HG02885 (cell line): ENCODE measurements at regions not wholly inside any gene's neighbourhood (a gene's known extent, or its start where the extent isn't known, plus 50 kb on each side); places are given as distances from the start of the nearest gene placed in this dataset.

Experiments used
- ATAC-seq: cut with Tn5 transposase; IDR thresholded peaks from one replicate; pipeline ENCODE4 v1.9.1; 2021; ENCODE audit warnings: mild to moderate bottlenecking; ENCODE audit not compliant: unreplicated experiment, poor library complexity

DNA sequence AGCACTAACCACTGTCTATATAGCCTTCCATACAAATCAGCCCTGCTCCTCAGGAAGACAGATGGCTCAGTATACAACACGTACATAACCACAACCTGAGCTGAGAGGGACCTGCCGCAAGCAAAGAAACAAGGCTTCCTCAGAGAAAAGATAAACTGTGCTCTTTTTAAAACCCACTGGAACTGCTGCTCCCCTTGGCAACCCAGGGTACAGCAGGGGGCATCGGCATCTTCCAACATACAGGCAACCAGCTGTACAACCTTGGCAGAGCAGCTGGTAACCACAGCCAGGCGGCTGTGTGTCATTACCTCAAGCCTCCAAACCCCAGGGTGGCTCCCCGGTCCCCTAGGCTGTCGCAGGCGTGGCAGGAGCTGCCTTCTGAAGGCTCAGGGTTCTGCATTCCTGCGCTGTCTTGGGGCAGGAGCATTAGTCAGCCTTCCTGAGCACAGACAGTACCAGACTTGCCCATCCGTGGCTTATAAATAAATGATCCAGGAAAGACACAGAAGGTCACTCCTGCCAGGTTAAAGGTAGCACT is 249.5 kb downstream of the ADGRG6 start:
- no peak for ATAC-seq

DNA sequence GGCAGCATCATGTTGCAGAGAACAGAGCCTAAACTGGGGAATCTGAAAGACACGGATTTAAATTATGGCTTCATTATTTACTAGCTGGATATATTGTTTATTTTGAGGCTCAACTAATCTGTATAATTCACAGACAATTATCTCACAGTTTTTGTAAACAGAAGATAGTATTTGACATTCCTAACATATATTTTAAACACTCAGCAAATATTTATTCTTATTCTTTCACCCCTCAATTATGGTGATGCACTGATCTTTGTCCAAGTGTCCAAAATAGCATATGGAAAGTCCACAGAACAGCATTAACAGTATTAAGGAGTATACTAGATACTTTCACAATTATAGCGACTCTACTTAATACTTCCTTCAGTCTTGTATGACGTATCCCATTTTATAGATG is 257.0 kb downstream of the ADGRG6 start:
- ATAC-seq: no peak

DNA sequence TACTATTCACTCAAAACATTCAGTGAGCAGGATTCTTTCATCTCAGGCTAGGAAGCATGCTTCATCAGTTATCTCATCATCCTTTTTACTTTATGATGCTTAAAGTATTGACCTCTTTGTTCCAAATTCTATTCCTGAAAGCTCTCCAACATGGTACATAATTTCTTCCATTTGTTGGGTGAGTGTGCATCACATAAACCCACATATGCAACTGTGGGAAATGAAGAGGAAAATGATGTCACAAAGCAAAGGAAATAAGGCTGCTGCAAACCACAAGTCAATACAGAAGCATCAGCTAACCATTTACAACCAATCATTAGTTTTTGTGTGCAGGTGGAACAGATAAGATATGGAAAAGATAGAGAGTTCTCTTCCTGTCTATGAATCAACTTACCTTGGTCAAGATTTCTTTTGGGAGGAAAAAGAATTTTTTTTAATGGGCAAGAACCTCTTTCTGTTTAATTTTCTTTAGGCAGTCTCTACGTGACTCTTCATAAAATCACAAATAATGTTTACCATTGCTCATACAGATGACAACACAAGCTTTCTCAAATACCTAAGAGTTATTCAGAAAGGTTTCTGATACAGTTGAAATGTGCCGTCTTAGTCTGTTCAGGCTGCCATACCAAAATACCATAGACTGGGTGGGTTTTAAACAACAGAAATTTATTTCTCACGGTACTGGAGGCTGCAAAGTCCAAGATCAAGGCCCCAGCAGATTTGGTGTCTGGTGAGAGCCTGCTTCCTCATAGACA is 259.9 kb downstream of the ADGRG6 start:
- ATAC-seq: no peak

DNA sequence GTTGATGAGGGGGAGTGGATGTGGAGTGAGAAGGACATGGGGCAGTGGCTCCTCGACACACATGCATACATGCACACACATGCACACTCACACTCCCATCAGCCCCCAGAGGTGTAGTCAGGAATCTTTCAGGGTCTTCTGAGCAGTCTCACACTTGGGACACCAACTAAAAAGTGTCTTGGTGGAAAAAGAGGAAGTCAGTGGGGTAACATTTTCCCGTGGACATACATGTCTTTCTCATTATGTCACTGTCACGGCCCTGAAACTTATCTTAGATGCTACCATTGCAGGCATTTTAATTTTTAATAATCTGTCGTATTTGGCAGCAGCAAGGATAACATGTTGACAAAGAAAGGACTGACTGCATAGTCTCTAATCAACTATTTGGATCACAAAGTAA is 261.1 kb downstream of the ADGRG6 start:
- ATAC-seq: no peak

DNA sequence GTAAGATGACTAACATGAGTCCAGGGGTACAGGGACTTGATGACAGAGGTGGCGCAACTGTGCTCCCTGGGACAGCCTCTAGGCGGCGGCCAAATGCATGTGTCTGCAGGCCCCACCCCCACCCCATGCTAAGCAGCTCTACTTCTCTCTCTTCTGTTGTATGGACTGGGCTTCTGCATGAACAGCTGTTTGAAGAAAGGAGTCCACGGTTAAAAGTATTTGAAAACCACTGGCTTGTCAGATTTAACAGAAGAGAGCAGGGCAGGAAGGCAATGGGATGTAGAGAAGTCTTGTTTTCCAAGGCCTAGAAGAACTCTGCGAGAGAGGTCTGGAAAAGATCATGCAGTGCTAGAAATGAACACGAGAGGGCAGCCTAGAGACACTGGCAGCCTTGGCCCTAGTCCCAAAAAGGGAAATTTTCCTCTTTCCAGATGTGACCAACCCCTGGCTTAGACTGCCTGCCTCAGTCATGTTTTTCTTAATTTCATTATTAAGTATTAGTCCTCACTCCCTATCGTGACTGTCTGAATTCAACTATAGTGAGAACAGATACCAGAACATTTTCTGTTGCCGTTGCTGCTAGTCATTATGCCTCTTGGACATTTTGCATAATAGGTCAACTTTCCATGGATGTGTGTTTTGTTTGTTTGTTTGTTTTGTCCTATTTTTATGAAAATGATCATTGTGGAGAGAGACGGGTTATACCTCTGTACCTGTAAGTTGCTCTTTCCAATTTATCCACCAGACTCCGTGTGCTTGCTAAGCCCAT is 265.0 kb downstream of the ADGRG6 start:
- ATAC-seq: peak; percentile 77

DNA sequence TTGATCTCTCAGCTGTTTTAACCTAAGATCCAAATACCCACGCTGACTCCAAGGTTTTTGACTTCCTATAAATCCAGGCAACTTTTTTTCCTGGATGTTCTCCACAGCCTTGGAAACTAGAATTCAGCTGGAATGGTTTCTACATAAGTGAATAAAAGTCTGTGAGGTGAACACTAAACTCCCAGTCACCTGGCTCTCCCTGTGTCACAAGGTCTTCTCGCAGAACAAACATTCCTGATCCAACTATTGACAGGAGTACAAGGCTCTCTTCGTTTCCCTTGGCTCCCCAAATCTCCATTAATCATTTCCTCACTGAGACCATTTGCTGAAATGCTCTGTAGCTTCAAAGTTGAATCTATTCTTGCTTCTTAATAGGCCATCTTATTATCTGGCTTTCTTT is 265.7 kb downstream of the ADGRG6 start:
- ATAC-seq: no peak

DNA sequence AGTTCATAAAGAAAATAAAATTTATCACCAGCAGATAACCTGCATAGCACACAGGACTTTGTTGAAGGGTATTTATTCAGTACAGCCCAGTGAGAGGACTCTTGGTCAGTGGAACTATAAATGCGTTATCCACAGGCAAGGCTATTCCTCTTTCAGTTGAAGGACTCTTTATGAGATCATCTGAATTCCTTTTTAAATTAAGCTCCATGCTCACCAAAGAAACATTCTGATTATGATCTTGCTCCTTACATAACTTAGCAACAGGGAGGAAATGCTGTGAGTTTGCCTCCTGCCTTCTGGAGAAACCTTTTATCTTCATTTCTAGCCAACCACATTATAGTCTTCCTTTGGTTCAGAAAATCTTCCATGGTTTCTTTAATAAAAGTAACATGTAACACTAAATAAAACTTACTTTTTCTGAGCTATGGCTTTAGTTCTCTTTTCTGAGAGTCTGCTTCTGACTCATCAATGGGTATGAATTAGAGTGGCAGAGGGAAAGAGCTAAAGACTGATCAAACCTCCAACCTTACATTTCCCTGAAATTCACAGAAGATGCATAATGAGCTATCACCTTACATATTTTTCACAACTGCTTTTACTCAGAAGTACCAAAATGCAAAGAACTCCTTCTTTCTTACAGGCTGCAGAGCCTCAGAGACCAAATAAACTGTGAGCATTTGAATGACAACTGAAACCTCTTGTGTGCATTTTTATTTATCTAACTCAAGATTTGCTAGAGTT is 267.2 kb downstream of the ADGRG6 start:
- no peak for ATAC-seq

DNA sequence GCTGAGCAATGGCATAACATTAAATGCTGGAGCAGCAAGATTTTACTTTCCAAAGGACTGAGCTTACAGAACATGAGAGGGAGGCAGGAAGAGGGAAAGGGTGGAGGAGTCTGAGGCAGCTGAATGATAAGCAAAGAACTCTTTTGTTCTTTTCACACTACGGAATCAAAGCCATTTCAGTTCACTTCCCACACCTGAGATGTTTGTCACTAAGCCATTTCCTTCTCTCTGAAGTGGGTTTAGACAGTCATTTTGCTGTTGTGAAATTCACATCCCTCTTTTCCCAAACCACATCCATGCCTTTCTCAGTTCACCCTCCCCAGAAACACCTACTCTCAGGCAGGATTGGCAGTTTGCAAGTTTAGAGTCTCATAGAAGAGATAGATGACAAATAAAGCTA is 267.9 kb downstream of the ADGRG6 start:
- ATAC-seq: no peak

DNA sequence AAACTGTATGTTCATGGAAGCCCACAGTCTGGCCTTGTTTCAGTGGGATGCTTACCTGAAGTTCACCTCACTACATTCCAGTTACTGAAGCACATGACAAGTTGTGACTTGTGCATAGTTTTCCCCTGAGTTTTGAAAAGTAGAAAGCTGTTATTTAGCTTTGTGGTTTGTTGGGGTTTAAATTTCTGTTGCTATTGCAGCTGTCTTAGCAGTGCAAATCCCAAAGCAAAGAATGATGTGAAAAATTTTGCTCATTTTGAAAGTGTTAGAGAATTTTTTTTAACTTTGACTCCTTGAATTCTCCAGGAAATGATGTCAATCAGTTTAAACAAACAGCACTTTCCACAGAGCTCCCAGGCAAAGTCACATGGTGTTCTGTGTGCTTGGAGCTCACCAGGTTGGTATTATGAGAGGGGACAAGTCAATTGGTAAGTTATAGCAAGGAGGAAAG is 268.4 kb downstream of the ADGRG6 start:
- no peak for ATAC-seq

DNA sequence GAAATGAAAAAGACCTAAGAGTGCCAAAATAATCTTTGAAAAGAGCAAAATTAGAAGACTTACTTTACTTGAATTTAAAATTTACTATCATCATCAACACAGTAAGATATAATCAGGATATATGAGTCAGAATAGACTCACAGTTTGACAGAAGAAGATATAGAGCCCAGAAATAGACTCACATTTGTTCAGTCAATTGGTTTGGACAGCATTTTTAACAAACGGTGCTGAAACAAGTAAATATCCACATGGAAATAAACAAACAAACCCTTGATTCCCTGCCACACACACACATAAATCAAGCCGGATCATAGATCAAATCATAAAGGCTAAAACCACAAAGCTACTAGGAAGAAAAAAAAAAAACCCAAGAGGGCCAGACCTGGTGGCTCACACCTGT is 291.1 kb downstream of the ADGRG6 start:
- ATAC-seq: no peak

DNA sequence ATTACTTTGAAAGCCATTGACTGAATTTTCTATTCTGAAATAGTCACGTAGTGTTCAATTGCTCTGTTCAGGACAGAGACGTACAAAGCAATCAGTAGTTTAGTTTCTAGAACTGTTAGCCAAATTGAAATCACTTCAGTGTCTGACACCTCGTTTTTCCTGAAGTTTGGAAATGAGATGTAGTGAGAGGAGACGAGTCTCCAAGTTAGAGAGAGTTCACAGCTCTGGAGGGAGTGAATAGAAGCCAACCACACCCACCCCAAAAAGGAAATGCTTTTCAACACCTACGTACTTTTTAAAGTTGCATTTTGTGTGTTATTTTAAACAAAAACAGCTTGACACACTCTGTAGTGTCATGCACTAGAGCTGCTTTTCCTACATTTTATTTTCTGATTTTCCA is 296.0 kb downstream of the ADGRG6 start:
- ATAC-seq: no peak

DNA sequence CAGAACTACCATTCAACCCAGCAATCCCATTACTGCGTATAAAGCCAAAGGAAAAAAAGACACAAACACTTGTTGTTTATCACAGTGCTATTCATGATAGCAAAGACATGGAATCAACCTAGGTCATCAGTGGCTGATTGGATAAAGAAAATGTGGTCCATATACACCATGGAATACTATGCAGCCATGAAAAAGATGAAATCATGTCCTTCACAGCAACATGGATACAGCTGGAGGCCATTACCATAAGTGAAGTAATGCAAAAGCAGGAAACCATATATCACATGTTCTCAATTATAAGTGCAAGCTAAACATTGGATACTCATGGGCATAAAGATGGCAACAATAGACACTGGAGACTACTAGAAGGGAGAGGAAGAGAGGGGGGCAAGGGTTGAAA is 299.6 kb downstream of the ADGRG6 start:
- ATAC-seq: no peak

DNA sequence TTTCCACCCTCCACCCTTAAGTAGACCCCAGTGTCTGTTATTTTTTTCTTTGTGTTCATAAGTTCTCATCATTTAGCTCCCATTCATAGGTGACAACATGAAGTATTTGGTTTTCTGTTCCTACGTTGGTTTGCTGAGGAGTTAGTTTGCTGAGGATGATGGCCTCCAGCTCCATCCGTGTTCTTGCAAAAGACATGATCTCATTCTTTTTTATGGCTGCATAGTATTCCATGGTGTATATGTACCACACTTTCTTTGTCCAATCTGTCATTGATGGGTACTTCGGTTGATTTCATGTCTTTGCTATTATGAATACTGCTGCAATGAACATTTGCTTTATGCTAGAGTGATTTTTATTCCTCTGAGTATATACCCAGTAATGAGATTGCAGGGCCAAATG is 301.2 kb downstream of the ADGRG6 start:
- ATAC-seq: no peak

DNA sequence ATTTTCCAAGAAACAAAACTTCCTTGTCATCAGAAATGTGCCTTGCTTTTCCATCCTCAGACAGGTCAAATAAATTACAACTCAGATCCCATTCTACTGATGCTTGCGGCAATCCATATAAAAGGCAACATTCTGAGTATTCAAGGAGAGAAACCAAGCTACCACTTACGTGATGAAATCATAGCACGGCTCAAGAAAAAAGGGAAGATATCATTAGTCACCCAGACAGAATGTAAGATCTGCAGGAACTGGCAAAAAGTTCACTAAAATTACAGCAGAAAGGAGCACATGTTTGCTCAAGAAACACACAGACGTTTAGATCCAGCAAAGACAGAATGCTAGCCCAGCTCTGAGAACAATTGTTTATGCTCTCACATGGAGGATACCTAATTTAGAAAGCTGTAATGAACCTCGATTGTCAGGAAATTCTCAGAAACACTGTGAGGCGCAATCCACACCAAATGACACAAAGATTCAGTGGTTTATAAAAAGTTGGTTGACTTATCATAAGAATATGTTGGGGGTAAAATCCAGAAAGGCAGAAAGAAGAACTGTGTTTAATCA is 304.2 kb downstream of the ADGRG6 start:
- ATAC-seq: no peak

DNA sequence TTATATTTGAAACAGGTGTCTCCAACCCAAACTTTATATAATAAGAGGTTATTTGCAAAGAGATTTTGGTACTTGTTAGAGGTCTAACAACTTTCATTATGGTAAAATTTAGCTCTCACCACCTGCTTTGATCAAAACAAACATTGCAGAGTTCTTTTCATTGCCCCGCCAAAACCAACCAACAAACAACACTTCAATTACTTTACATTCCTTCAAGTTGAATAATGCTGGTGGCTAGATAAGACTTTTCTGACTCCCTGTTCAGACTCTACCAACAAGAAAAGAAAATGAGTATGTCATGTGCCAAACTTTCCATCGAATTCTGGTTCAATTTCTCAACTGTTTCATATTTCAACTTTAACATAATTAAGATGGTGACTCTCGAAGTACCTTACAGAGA is 311.1 kb downstream of the ADGRG6 start:
- ATAC-seq: no peak

DNA sequence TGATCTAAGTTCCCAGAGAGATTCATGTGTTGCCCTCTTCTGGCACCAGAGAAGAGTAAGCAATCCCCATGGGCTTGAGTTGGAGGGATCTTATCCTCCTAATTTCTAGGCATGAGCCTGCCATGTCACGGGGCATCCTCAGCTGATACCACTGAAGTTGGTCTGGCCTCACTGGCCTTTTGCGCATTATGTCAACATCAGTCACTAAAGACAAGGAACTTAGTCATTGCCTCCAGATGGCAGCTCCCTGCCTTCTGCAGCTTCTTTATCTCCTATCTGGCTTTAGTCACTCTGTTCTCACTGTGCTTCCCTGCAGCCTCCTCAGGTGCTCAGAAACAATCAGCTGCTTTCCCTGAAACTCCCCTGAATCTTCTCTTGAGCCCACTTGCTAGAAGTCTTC is 312.2 kb downstream of the ADGRG6 start:
- no peak for ATAC-seq

DNA sequence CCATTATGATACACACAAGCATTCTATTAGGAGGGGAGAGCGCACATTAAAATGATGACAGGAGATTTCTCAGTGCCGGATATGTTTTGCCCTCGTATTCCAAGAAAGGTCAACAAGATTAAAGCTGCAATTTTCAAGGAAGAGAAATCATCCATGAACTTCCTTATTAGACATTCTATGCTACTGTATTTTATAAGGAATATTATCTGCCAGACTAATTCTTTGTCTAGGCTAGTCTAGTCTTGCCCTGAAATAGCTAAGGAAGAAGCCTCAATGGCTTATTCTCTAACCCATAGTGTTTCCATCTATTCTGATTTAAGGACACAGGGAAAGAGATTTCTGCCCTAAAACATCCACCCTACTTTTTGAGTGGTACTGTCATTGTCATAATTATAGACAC is 315.4 kb downstream of the ADGRG6 start:
- ATAC-seq: no peak

DNA sequence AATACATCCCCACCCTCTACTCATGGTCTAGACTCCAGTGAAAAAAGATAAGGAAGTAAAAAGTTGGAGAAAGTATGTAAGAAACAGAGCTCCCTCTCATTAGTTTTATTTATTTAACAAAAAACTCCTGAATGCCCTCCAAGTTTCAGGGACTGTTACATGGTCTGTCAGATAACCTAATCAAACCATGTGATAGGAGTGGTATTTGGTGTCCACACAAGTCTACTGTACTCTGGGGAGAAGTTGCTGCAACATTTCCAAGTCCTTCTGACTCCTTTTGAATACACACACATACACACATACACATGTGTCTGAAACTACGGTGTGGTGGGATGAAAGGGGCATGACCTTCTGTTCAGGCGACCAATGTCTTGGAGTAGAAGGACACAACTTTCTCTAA is 320.0 kb downstream of the ADGRG6 start:
- no peak for ATAC-seq

DNA sequence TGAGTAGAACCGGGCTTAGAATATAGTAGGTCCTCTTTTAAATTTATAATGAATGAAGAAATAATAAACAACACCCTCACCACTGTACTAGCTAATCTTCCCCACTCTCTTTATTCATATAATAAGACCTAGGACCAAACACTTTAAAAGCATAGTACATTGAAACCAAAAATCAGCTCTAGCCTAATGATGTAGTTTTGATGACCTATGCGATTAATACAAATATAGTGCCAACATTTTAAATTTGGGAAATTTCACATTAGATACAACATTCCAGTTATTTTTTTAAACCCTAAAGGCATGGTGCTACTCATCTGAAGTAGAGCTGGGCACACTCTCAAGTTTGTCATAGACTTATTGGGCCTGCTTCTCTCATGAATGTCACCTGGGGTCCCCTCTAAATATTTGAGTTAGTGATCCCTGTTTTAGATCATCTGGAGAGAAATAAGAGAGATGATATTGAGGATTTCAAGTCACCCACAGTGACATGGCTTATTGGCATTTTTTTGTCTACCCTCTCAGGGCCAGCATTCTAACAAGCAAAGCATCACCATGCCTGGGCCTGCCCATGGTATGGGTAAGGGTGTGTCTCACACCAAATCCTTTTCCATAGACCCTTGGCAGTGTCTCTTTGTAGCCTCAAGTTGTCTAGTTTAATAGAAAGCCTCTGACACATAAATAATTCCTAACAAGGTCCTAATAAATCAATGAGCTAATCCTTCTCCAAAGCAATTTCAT is 319.8 kb downstream of the HIVEP2 start:
- ATAC-seq: no peak

DNA sequence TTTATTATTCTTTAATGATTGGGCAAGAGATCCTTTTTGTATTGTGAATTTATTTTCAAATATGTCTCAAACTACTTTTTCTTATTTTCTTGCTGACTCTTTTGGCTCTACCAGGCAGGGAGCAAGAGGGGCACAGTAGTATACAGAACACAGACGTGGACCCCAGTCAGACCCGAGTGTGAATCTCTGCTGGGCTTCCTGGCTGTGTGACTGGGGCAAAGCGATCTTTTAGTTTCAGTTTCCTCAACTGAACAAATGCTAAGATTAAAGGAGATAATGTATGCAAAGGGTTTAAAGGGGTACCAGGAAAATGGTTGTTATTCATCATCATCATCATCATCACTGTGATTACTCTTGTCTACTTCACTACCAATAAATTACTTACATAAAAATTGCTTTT is 317.5 kb downstream of the HIVEP2 start:
- ATAC-seq: no peak
